ENCODE measurements at regions not wholly inside any gene's neighbourhood (a gene's known extent, or its start where the extent isn't known, plus 50 kb on each side); places are given as distances from the start of the nearest gene placed in this dataset.

DNA sequence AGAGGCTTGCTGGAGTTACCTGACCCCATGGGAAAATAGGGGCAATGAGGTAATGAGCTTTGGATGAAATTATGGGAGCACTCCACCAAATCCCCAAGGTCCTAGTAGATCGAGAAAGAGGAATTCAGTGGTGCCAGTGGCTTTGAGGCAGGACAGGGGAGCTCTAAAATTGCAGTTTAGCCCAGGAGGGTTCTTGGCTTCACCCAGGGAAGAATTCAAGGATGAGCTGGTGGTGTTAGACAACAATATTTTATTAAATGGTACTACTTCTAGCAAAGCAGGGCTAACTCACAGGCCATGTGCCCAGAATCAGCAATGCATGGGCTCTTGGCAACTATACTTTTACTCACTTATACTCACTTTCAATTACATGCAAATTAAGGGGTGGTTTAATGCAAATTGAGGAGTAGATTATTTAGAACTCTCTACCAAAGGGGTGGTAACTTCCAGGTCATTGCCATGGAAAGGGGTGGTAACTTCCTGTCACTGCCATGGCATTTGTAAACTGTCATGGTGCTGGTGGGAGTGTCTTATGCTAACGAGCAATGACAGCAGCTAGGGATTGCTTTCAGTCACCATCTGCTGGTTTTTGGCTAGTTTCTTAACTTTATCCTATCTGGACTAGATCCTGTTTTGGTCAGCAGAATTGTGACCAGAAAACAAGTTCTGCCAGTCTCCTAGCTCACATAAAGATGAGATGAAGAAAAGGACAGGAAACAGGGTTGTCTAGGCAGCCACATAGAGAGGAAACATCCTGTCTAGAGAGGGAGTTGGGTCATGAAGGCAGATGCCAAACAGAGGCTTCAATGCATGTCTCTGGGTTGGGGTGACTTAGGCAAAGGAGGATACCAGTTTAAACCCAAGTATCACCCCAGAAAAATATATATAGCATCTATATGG is 64.7 kb downstream of the ZNF641 start:
- TF ChIP-seq, protein P1, sequence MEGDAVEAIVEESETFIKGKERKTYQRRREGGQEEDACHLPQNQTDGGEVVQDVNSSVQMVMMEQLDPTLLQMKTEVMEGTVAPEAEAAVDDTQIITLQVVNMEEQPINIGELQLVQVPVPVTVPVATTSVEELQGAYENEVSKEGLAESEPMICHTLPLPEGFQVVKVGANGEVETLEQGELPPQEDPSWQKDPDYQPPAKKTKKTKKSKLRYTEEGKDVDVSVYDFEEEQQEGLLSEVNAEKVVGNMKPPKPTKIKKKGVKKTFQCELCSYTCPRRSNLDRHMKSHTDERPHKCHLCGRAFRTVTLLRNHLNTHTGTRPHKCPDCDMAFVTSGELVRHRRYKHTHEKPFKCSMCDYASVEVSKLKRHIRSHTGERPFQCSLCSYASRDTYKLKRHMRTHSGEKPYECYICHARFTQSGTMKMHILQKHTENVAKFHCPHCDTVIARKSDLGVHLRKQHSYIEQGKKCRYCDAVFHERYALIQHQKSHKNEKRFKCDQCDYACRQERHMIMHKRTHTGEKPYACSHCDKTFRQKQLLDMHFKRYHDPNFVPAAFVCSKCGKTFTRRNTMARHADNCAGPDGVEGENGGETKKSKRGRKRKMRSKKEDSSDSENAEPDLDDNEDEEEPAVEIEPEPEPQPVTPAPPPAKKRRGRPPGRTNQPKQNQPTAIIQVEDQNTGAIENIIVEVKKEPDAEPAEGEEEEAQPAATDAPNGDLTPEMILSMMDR (IDR thresholded peaks at IDR 0.05) = no peak
- TF ChIP-seq POLR2A (IDR thresholded peaks at IDR 0.05) (no peak), POLR2AphosphoS5 (IDR thresholded peaks at IDR 0.05) (no peak)

All from prostate gland (tissue), 2 donors.